Stimulated activated CD8-positive, alpha-beta memory T cell treated with anti-CD3 and anti-CD28 coated beads, Interleukin-7, amount 100 ng/mL, for 48 hours (primary cell): ENCODE measurements at regions not wholly inside any gene's neighbourhood (a gene's known extent, or its start where the extent isn't known, plus 50 kb on each side); places are given as distances from the start of the nearest gene placed in this dataset.

ENCODE experiments used
- DNase-seq, 2 donors: peaks; one replicate each; pipeline ENCODE4 v3.0.0-alpha.2; 2020; ENCODE audit warnings: low read depth in 1 of 2; ENCODE audit errors: extremely low read depth in 1 of 2

DNA sequence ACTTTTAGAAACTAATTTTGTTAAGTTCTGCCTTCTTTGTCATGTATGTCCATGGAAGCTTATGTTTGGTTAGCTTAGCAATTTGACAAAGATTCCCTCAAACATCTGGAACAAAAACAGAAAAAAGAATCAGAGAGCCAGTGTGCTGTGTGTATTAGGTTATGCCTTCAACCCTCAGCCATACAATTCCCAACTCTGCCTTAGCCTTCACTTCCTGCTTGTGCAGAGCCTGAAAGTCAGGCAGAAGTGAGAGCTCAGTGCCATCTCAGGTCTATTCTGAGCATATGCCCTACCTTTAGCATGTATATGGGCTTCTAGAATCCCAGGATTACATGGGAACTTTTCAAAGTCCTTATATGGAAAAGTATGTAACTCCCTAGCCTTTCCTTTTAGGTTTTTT lies 58.2 kb upstream of the STOX2 start:
- no peak for DNase-seq

DNA sequence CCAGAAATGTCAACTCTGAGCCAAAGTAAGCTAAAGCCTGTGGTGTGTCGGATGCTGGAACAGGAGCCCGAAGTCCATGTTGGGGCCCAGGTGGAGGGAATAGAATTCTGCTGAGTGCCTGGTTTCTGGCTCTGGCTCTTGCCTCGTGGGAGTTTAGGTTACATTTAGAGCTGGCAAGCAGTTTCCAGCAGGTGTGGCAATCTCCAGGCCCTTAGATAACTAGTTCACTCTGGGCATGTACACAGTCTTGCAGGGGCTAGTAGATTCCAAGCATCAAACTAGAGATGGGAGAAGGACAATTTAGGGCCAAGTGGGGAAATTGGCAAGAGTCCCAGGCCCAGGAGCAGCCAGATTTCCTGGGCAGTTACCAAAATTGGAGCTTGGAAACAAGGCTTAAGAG lies 56.3 kb upstream of the STOX2 start:
- no peak for DNase-seq

DNA sequence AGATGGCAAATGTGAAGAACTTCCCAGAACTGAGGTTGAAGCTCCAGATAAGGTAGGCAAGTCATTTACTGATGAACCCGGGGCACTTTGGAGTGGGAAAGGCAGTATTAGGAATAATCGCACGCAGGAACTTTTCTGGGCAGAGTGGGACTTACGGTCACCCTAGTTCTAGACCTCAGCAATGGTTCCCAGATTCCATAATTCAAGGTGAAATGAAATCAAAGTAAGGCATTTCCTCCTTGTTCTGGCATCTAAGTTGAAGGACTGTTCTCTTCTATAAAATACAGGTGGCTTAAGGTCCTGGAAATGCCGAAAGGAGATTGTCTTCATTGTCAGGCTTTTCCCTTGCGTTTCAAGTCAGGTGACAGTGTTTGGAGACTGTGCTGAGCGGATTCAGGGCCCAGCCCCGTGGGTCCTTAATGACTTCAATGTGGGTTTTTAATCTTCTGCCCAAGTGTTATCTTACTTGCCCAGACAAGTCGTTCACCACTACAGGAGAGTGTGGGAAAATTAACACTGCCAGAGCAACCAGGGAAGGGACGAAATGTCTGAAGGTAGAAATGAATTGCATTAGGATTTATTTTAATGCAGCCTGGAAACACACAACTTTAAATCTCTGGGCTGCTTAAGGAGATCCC lies 52.1 kb upstream of the STOX2 start:
- DNase-seq, result no peak

DNA sequence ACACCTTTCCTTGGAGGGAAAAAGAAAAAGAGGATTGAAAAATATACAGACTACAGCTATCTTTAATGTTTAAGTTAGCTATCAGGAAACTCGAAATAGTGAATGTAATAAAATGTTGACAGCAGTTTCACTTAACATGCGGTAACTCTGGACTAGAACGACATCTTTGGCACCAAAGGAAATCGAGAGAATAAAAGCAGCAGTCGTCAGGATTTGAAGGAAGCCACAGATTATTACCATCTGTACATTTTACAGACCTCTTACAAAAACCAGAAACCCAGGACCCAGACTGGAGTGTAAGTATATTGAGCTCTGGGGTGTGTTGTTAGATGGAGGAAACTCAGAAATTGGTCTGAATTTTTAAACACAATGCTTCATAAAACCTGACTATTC lies 51.6 kb upstream of the STOX2 start:
- DNase-seq, result no peak
